Activated CD4-positive, CD25-positive, alpha-beta regulatory T cell treated with anti-CD3 and anti-CD28 coated beads, Interleukin-2, amount 50 U/mL, for 16 hours (primary cell): ENCODE measurements at regions not wholly inside any gene's neighbourhood (a gene's known extent, or its start where the extent isn't known, plus 50 kb on each side); places are given as distances from the start of the nearest gene placed in this dataset.
"Not testable (repeated sequence)": the region's sequence is repeated elsewhere in the genome, so short reads cannot be mapped to it uniquely, and the experiment has no call there.

Experiments
- DNase-seq: peaks from one replicate; pipeline ENCODE4 v3.0.0-alpha.2; 2020; ENCODE audit warnings: low read depth, low spot score

- not testable (repeated sequence) for DNase-seq
Measured at GRCh38 chr17:30639391-30639790, 162.2 kb downstream of the GOSR1 start.

DNA sequence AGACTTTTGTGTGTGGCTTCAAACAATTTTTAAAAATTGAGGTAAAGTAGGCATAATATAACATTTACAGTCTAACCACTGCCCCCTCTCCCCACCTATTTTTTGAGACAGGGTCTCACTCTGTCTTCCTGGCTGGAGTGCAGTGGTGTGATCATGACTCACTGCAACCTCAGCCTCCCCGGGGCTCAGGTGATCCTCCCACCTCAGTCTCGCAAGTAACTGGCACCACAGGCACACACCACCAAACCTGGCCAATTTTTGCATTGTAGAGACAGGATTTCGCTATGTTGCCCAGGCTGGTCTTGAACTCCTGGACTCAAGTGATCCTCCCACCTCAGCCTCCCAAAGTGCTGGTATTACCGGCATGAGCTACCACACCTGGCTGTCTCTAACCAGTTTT lies 161.8 kb downstream of the GOSR1 start:
- DNase-seq = not testable (repeated sequence)

DNA sequence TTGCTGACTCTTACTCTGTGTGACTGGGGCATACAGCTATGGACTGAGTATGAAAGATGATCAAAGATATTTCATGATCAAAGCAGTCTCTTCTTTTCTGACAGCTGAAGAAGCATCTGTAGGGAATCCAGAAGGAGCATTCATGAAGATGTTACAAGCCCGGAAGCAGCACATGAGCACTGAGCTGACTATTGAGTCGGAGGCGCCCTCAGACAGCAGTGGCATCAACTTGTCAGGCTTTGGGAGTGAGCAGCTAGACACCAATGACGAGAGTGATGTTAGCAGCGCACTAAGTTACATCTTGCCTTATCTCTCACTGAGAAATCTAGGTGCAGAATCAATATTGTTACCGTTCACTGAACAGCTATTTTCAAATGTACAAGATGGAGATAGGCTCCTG lies 154.4 kb downstream of the GOSR1 start:
- not testable (repeated sequence) for DNase-seq

DNA sequence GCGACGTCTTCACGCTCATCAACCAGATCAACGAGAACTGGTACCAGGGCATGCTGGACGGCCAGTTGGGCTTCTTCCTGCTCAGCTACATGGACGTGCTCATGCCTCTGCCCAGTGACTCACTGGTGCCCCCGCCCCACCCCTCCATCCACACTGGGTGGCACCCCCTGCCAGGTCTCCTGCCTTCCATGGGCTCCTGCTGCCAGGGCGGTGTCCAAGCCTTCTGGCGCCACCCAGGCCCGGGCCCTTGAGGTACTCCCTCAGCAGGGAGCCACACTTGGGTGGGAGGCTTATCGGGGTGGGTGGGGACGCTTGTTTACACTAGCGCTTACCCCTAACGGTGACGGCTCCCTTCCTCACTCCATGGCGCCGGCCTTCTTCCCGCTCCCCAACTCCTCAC lies 148.2 kb downstream of the GOSR1 start:
- DNase-seq = not testable (repeated sequence)

GRCh38 chr17:30624180-30624579 lies 147.0 kb downstream of the GOSR1 start:
- DNase-seq = not testable (repeated sequence)

DNA sequence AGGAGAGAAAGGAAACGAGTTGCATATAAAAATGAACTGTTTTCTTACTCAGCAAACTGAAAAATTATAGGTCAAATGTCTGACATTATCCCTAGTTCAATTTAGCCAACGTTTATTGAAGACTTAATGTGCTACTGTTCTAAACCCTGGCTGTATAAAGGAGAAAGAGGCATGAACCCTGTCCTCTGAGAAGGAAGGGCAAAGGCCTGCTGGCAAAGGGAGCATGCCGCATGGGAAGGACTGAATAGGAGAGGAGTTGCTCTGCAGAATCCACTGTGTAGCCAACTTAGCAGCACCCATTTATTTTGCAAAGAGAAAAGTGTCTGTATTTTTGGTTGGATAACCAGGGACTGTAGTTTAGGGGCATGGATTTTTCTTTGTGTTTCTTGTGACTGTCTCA lies 132.5 kb downstream of the GOSR1 start:
- DNase-seq = not testable (repeated sequence)

DNA sequence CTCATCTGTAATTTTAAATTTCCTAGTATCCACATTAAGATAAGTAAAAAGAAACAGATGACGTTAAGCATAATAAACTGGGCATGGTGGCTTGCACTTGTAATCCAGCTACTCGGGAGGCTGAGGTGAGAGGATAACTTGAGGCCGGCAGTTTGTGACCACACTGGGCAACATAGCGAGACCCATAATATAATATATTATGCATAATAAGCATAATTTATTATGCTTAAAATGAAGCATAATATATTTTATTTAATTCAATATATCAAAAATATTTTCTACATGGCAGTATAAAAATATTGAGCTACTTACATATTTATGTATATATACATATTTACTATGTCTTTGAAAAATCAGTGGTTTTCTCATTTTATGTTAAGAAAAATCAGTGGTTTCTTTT lies 128.3 kb downstream of the GOSR1 start:
- no peak for DNase-seq

GRCh38 chr17:30605027-30605426 lies 127.8 kb downstream of the GOSR1 start:
- no peak for DNase-seq

GRCh38 chr17:30602396-30602795 lies 125.2 kb downstream of the GOSR1 start:
- not testable (repeated sequence) for DNase-seq

DNA sequence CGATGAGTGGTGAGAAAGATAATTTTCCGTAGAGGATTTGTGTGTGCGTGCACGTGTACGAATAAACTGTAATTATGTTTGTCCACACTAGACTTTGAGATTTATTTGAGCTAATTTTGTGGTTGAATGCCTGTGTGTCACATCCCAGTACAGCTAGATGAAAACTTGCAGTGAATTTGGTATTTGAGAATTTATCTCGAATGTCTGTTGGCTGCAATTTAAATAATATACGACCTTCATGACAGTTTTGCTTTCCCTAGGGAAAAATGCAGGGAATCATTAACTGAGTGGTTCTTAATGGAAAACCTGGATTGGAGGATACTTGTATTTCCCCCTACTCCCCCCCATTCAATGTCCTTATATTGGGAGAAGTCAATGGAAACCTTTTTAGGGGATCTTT lies 124.8 kb downstream of the GOSR1 start:
- not testable (repeated sequence) for DNase-seq

DNA sequence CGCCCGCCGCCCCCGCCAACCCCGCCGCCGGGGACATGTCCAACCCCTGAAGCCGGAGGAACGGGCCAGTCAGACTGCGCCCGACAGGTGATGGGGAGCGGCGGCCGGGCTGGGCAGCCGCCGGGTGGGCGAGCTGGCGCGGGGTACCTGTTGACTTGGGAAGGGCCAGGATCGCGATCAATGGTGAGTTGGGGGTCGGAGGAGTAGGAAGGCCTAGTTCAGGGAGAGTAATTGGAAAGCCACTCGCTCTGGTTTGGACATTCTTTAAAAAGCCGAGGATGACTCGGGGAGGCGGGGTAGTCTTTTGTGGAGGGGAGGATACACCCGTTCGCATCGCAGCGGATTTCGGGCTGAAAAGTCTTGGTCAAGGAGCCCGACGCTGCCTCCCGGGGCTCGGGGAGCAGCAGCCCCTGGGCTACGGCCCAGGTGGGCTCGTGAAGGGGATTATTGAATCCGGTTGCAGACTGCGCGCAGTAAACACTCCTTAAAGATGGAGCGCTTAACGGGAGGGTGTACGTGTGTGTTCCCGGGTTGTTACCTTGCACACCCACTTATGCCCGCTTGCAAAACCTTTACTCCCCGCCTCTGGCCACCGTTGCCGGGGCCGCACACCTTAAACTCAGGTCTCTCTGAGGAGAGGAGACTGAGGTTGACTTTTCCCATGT lies 123.8 kb downstream of the GOSR1 start:
- DNase-seq = no peak

DNA sequence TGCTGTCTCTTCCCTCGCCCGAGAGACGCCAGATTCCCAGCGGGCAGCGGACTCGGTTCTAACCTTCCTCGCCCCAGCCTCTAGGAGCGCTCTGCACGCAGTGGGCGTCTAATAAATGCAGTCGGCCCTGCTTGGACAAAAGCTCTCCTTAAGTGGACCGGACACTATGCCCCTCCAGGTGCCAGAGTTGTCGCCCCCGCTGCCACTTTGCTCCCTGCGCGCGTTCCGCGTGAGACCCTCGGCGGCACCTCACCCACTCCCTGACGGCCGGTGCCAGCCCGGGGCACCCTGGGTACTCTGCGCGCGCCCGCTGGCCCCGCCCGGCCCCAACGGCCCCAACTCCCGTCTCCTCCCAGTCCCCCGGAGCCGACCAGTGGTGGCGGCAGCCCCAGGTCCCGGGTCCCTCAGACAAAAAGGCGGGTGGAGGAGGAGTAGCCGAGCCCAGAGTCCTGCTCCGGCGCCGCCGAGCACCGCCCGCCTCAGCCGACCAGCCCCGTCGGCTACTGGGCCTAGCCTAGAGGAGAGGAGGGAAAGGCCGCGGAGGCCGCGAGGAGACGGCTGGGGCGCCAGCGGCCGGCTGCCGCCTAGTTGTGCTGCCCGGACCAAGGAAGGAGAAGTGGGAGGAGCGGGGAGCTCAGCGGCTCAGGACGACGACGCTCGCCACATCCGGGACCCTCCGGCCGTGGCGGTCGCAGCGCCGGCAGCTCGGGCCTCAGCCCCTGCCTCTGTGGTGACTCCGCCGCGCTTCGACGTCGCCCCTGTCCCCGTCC lies 123.0 kb downstream of the GOSR1 start:
- DNase-seq = peak; percentile 15

DNA sequence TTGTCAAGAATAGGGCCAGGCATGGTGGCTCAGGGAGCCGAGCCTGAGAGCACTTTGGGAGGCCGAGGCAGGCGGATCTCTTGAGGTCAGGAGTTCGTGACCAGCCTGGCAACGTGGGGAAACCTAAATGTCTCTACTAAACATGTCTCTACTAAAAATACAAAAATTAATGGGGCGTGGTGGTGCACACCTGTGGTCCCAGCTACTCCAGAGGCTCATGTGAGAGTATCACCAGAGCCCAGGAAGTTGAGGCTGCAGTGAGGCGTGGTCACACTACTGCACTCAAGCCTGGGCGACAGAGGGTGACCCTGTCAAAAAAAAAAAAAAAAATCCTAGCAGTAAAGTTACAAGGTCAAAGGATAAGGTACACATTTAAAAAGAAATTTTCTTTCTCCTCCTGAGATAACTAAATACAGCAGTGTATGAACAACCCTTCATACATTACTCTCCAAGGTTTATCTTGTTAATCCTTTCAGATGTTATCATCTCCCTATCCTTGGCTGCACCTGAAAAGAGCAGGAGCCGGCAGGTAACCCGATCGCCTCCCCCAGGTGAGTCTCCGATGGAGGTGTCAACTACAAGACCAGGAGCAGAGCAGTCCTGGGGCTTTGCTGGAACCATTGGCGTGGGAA lies 122.3 kb downstream of the GOSR1 start:
- no peak for DNase-seq

DNA sequence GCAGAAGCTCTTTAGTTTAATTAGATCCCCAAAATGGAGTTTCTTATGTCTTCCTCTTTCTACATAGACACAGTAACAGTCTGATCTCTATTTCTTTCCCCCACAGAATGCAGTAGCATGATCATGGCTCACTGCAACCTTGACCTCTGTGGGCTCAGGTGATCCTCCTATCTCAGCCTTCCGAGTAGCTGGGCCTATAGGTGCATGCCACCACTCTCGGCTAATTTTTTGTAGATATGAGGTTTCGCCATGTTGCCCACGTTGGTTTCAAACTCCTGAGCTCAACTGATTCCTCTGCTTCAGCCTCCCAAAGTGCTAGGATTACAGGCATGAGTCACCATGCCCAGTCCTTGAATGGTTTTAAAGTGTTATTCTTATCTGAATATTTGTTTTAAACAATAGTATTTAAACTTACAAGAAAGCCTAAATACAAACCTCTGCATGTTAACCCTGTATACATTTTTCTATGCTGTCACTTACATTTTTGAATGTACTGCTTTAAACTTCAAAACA lies 120.6 kb downstream of the GOSR1 start:
- DNase-seq = no peak

- DNase-seq = not testable (repeated sequence)
Measured at GRCh38 chr17:30596948-30597775, 120.0 kb downstream of the GOSR1 start.

- DNase-seq = not testable (repeated sequence)
Measured at GRCh38 chr17:30594953-30595371, 117.8 kb downstream of the GOSR1 start.

GRCh38 chr17:30594223-30594952 lies 117.2 kb downstream of the GOSR1 start:
- DNase-seq = no peak

DNA sequence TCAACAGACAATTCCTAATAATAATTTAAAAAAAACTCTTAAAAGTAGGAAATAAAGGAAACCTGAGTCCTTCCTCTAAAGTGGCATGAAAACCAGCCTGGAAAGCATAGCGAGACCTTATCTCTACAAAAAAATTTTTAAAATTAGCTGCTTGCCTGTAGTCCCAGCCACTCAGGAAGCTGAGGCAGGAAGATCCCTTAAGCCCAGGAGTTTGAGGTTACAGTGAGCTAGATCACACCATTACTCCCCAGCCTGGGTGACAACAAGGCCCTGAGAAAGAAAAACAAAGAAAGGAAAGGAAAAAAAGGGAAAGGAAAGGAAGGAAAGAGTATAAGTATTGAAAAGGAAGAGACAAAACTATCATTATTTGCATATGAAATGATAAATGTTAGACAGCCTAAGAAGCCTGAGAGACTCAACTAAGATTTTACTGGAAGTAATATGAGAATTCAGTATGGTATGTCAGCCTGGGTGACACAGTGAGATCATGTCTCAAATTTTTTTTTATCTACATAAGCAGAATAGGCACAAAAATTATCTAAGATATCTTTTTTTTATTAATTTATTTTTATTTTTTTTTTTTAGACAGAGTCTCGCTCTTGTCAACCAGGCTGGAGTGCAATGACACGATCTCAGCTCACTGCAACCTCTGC lies 113.0 kb downstream of the GOSR1 start:
- no peak for DNase-seq

- no peak for DNase-seq
Measured at GRCh38 chr17:30589431-30589830, 112.2 kb downstream of the GOSR1 start.

DNA sequence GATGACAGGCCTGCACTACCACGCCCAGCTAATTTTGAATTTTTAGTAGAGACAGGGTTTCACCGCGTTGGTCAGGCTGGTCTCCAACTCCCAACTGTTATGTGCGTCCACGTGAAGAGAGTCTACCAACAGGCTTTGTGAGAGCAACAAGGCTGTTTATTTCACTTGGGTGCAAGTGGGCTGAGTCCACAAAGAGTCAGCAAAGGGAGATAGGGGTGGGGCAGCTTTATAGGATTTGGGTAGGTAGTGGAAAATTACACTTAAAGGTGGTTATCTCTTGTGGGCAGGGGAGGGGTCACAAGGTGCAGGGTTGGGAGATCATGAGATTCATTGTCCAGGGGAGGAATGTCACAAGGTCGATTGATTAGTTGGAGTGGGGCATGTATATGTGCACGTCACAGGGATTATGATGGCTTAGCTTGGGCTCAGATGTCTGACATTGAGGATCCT lies 111.6 kb downstream of the GOSR1 start:
- no peak for DNase-seq
